C4-2B (cell line): ENCODE measurements at regions not wholly inside any gene's neighbourhood (a gene's known extent, or its start where the extent isn't known, plus 50 kb on each side); places are given as distances from the start of the nearest gene placed in this dataset.
A peak's percentile ranks its signal among the peaks of the same experiment; 100 is the strongest.

Experiments used
- H3K27ac ChIP-seq: fragments of 450-650 bp; 2 replicates; pipeline ENCODE4 v1.5.1; 2017
- ZFX ChIP-seq: fragments of 450-650 bp; IDR thresholded peaks from 2 replicates; pipeline ENCODE4 v1.6.1; 2017
- TF ChIP-seq, protein P1 (sequence below): fragments of 450-650 bp; conservative IDR thresholded peaks from 2 replicates; pipeline ENCODE4 v1.5.1; 2017; ENCODE audit warnings: mild to moderate bottlenecking

DNA sequence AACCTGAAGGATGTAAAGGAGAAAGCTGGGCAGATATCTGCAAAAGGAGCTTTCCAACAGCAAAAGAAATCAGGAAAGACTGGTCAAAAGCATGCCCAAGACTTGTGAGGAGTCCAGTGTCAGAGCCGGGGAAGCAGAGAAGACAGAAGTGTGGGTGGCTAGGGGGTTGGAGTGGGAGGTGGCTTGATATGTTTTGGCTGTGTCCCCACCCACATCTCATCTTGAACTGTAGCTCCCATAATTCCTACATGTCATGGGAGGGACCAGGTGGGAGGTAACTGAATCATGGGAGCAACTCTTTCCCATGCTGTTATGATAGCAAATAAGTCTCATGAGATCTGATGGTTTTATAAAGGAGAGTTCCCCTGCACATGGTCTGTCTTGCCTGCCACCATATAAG, 84.9 kb downstream of the INHBA start:
- TF ChIP-seq, protein P1, sequence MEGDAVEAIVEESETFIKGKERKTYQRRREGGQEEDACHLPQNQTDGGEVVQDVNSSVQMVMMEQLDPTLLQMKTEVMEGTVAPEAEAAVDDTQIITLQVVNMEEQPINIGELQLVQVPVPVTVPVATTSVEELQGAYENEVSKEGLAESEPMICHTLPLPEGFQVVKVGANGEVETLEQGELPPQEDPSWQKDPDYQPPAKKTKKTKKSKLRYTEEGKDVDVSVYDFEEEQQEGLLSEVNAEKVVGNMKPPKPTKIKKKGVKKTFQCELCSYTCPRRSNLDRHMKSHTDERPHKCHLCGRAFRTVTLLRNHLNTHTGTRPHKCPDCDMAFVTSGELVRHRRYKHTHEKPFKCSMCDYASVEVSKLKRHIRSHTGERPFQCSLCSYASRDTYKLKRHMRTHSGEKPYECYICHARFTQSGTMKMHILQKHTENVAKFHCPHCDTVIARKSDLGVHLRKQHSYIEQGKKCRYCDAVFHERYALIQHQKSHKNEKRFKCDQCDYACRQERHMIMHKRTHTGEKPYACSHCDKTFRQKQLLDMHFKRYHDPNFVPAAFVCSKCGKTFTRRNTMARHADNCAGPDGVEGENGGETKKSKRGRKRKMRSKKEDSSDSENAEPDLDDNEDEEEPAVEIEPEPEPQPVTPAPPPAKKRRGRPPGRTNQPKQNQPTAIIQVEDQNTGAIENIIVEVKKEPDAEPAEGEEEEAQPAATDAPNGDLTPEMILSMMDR, result no peak
- no peak for TF ChIP-seq ZFX
- no peak overlapping the region for H3K27ac ChIP-seq

- H3K27ac ChIP-seq, result no peak overlapping the region
- TF ChIP-seq ZFX, result no peak
- TF ChIP-seq, protein P1, result no peak
Measured at GRCh38 chr7:41612798-41613197, 90.1 kb downstream of the INHBA start.

GRCh38 chr7:41612386-41612785, 90.5 kb downstream of the INHBA start:
- TF ChIP-seq, protein P1, result no peak
- TF ChIP-seq ZFX, result no peak
- H3K27ac ChIP-seq, result no peak overlapping the region

- TF ChIP-seq ZFX, result no peak
- TF ChIP-seq, protein P1, result no peak
- no peak overlapping the region for H3K27ac ChIP-seq
Measured at GRCh38 chr7:41608447-41608846, 94.4 kb downstream of the INHBA start.

DNA sequence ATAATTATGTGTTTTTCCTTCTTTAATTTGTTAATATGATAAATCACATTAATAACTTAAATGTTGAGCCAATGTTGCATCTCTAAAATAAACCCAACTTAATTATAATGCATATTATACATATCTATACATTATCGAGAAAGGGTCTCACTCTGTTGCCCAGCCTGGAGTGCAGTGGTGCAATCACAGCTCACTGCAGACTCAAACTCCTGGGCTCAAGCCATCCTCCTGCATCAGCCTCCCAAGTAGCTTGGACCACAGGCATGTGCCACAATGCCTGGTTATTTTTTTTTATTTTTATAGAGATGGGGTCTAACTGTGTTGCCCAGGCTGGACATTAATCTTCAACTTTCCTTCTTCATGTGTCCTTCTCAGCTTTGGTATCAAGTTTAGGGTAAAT, 98.9 kb downstream of the INHBA start:
- H3K27ac ChIP-seq, result no peak overlapping the region
- TF ChIP-seq, protein P1, result no peak
- no peak for TF ChIP-seq ZFX

- no peak overlapping the region for H3K27ac ChIP-seq
- no peak for TF ChIP-seq ZFX
- TF ChIP-seq, protein P1, result peak; percentile 18; the same call in 1 of the 2 replicates
Measured at GRCh38 chr7:41599760-41600159, 103.1 kb downstream of the INHBA start.

GRCh38 chr7:41592794-41593193, 110.1 kb downstream of the INHBA start:
- TF ChIP-seq, protein P1, result no peak
- TF ChIP-seq ZFX, result no peak
- H3K27ac ChIP-seq, result no peak overlapping the region
